Left renal pelvis (tissue), 4 donors: ENCODE measurements at regions not wholly inside any gene's neighbourhood (a gene's known extent, or its start where the extent isn't known, plus 50 kb on each side); places are given as distances from the start of the nearest gene placed in this dataset.

Experiments used
- DNase-seq, 4 donors: peaks; one replicate each; pipeline ENCODE4 v3.0.0-alpha.2; 2013; ENCODE audit warnings: low read depth in 4 of 4, low spot score in 3 of 4

- no peak for DNase-seq
Observed at GRCh38 chr5:164179406-164179805, 674.0 kb downstream of the MAT2B start.

GRCh38 chr5:164181604-164182003 is 676.2 kb downstream of the MAT2B start:
- DNase-seq: no peak

GRCh38 chr5:164184158-164184557 is 678.7 kb downstream of the MAT2B start:
- DNase-seq: no peak

- DNase-seq: no peak
Observed at GRCh38 chr5:164185000-164185399, 679.6 kb downstream of the MAT2B start.

GRCh38 chr5:164186550-164186949 is 681.1 kb downstream of the MAT2B start:
- no peak for DNase-seq

GRCh38 chr5:164187785-164188184 is 682.4 kb downstream of the MAT2B start:
- DNase-seq: no peak

GRCh38 chr5:164188733-164189148 is 683.3 kb downstream of the MAT2B start:
- DNase-seq: no peak

- no peak for DNase-seq
Observed at GRCh38 chr5:164191240-164191639, 685.8 kb downstream of the MAT2B start.

- DNase-seq: no peak
Observed at GRCh38 chr5:164202338-164202737, 696.9 kb downstream of the MAT2B start.

GRCh38 chr5:164203581-164204225 is 698.3 kb downstream of the MAT2B start:
- DNase-seq: no peak

- DNase-seq: no peak
Observed at GRCh38 chr5:164204338-164204946, 699.0 kb downstream of the MAT2B start.

- no peak for DNase-seq
Observed at GRCh38 chr5:164206196-164206595, 700.8 kb downstream of the MAT2B start.

- DNase-seq: no peak
Observed at GRCh38 chr5:164207646-164208045, 702.2 kb downstream of the MAT2B start.

- DNase-seq: no peak
Observed at GRCh38 chr5:164210491-164210890, 705.1 kb downstream of the MAT2B start.

GRCh38 chr5:164214698-164215097 is 709.3 kb downstream of the MAT2B start:
- no peak for DNase-seq

- no peak for DNase-seq
Observed at GRCh38 chr5:164217464-164217863, 712.0 kb downstream of the MAT2B start.

GRCh38 chr5:164220522-164220921 is 715.1 kb downstream of the MAT2B start:
- no peak for DNase-seq

GRCh38 chr5:164224236-164224635 is 718.8 kb downstream of the MAT2B start:
- no peak for DNase-seq

- DNase-seq: no peak
Observed at GRCh38 chr5:164224772-164225171, 719.4 kb downstream of the MAT2B start.

GRCh38 chr5:164230341-164230740 is 724.9 kb downstream of the MAT2B start:
- no peak for DNase-seq

GRCh38 chr5:164233791-164234190 is 728.4 kb downstream of the MAT2B start:
- no peak for DNase-seq

GRCh38 chr5:164234321-164234720 is 728.9 kb downstream of the MAT2B start:
- DNase-seq: no peak
